K562 (cell line): ENCODE measurements at regions not wholly inside any gene's neighbourhood (a gene's known extent, or its start where the extent isn't known, plus 50 kb on each side); places are given as distances from the start of the nearest gene placed in this dataset.

ENCODE experiments used
- ATAC-seq: fragments of 200-7000 bp; cut with Tn5 transposase; 3 replicates; pipeline ENCODE4 v1.9.1; 2020; ENCODE audit warnings: moderate library complexity
- BruUV-seq: library from RNA; stranded (reverse); fragments of 400-500 nt; replicated peaks from 2 replicates; lab custom pipeline; 2021; lab: Mats Ljungman, UMichigan
- CTCF ChIA-PET: fragments of 300-600 bp; formaldehyde crosslinking; extraction: SDS; loops from one replicate; lab custom pipeline; 2021; ENCODE audit warnings: low intra/inter-chr PET ratio; lab: Yijun Ruan, JAX
- POLR2A ChIA-PET: fragments of 300-600, 350-650 bp; sonication (Branson Sonifier 250); formaldehyde crosslinking; extraction: SDS; loops from one replicate; lab custom pipeline; 2021; ENCODE audit warnings: antibody characterized with exemption, inconsistent platforms; lab: Yijun Ruan, JAX
- DNase-seq, 4 experiments: peaks; one replicate each; pipeline versions ENCODE4 v3.0.0 to v3.0.0-alpha.2; 2011 to 2018; ENCODE audit warnings: low spot score in 3 of 4, mixed read lengths in 3 of 4; ENCODE audit errors: extremely low read depth in 1 of 4
- FAIRE-seq: peaks from 2 replicates; lab custom pipeline; 2011; peaks lifted over from hg19 to GRCh38; lab: Jason Lieb, UNC
- H2AFZ ChIP-seq: 2 replicates; pipeline ENCODE4 v1.6.0; 2011; ENCODE audit warnings: low read depth, low read length, control low read depth, inconsistent platforms
- H3K27ac ChIP-seq: fragments of 200-600 bp; 3 replicates; pipeline ENCODE4 v1.8.0; 2011; ENCODE audit warnings: low read depth, mild to moderate bottlenecking, control low read depth, inconsistent platforms, low read length, moderate library complexity, mixed read lengths; ENCODE audit errors: extremely low read depth
- H3K27me3 ChIP-seq, 2 experiments: fragments of 300-600 bp in 1 of 2; 2 replicates in 1 of 2; 3 replicates in 1 of 2; pipeline versions ENCODE4 v1.6.0 to v1.8.0; 2011; ENCODE audit warnings: inconsistent platforms in 2 of 2, low read length in 2 of 2, mild to moderate bottlenecking in 1 of 2, mixed read lengths in 1 of 2, moderate library complexity in 1 of 2; ENCODE audit not compliant: control insufficient read depth in 2 of 2, insufficient read depth in 2 of 2
- H3K36me3 ChIP-seq: fragments of 300-600 bp; 3 replicates; pipeline ENCODE4 v1.8.0; 2011; ENCODE audit warnings: mild to moderate bottlenecking, low read length, inconsistent platforms; ENCODE audit not compliant: control insufficient read depth, insufficient read depth
- H3K4me1 ChIP-seq, 2 experiments: fragments of 200-600 bp in 1 of 2; replicated peaks in 1 of 2; 2 replicates in 1 of 2; 3 replicates in 1 of 2; pipeline versions ENCODE4 v1.5.1 to v1.8.0; 2011; ENCODE audit warnings: inconsistent platforms in 2 of 2, low read length in 2 of 2, mild to moderate bottlenecking in 1 of 2, mixed read lengths in 1 of 2, moderate library complexity in 1 of 2; ENCODE audit not compliant: control insufficient read depth in 2 of 2, insufficient read depth in 2 of 2
- H3K4me2 ChIP-seq: 2 replicates; pipeline ENCODE4 v1.6.1; 2011; ENCODE audit warnings: low read length, control low read depth, inconsistent platforms, mixed read lengths; ENCODE audit not compliant: insufficient read depth
- H3K4me3 ChIP-seq: fragments of 200-600 bp; sonication (generic), shearing (Covaris generic); 2 replicates; pipeline ENCODE4 v1.5.1; 2016; ENCODE audit warnings: control low read depth, inconsistent platforms
- H3K79me2 ChIP-seq: fragments of 200-600 bp; 3 replicates; pipeline ENCODE4 v1.8.0; 2011; ENCODE audit warnings: low read length, inconsistent platforms; ENCODE audit not compliant: control insufficient read depth, insufficient read depth
- H3K9ac ChIP-seq, 2 experiments: 2 replicates each; pipeline versions ENCODE4 v1.6.0 to v1.6.1; 2011; ENCODE audit warnings: low read depth in 2 of 2, low read length in 2 of 2, control low read depth in 1 of 2, inconsistent platforms in 1 of 2, mild to moderate bottlenecking in 1 of 2, mixed read lengths in 1 of 2; ENCODE audit not compliant: insufficient read depth in 1 of 2
- H3K9me1 ChIP-seq: one replicate; pipeline ENCODE4 v1.6.0; 2011; ENCODE audit warnings: inconsistent platforms, mild to moderate bottlenecking, low read length, moderate library complexity; ENCODE audit not compliant: control insufficient read depth, insufficient read depth
- H3K9me3 ChIP-seq: replicated peaks from 2 replicates; pipeline ENCODE4 v1.5.1; 2011; ENCODE audit warnings: low read depth, low read length, inconsistent platforms; ENCODE audit not compliant: control insufficient read depth, insufficient read depth
- H4K20me1 ChIP-seq: replicated peaks from 2 replicates; pipeline ENCODE4 v1.6.1; 2011; ENCODE audit warnings: low read length, inconsistent platforms, mixed read lengths; ENCODE audit not compliant: control insufficient read depth, insufficient read depth
- C11orf30 ChIP-seq: fragments of 450-650 bp; IDR thresholded peaks from 2 replicates; pipeline ENCODE4 v1.6.1; 2016; ENCODE audit warnings: low read depth, mild to moderate bottlenecking
- CEBPB ChIP-seq: fragments of 450-650 bp; IDR thresholded peaks from 2 replicates; pipeline ENCODE4 v1.6.1; 2016; ENCODE audit warnings: missing genetic modification characterization, missing compliant biosample characterization
- CEBPG ChIP-seq, 3 experiments: fragments of 200-800 bp in 1 of 3; sonication (Bioruptor generic) in 1 of 3; sonication (generic) in 1 of 3; formaldehyde crosslinking in 1 of 3; IDR thresholded peaks in 2 of 3; conservative IDR thresholded peaks in 1 of 3; 2 replicates each; pipeline versions ENCODE4 v1.6.1 to v1.8.0; 2016 to 2022; ENCODE audit warnings: missing compliant biosample characterization in 2 of 3, missing genetic modification characterization in 2 of 3, mild to moderate bottlenecking in 1 of 3, missing genetic modification reagents in 1 of 3
- GTF2B ChIP-seq: IDR thresholded peaks from 2 replicates; pipeline ENCODE4 v1.6.1; 2011; ENCODE audit not compliant: insufficient read length; ENCODE audit errors: extremely low read depth
- SRSF1 ChIP-seq: fragments of 200-400 bp; formaldehyde crosslinking; IDR thresholded peaks from 2 replicates; pipeline ENCODE4 v1.6.1; 2017; ENCODE audit warnings: mild to moderate bottlenecking, low read depth, low read length, moderate library complexity
- ZNF77 ChIP-seq: fragments of 250-450 bp; sonication (Bioruptor Pico); IDR thresholded peaks from 2 replicates; pipeline ENCODE4 v1.5.0; 2020
- in situ Hi-C: fragments of 300-500 bp; cut with MboI; formaldehyde crosslinking; loops from 4 replicates; pipeline ENCODE4 v1.15.0; 2018; ENCODE audit warnings: inconsistent platforms, mixed read lengths
- intact Hi-C: fragments of 100-400 bp; cut with micrococcal nuclease; formaldehyde crosslinking; loops from 2 replicates; pipeline ENCODE4 v1.14.2; 2022

GRCh38 chr10:55242544-55242943, 441.5 kb upstream of the PCDH15 start (continued):
- TF ChIP-seq GTF2B, result no peak
- TF ChIP-seq C11orf30, result no peak

- no peaks in the 10 kb centered on the region for H4K20me1 ChIP-seq
- H2AFZ ChIP-seq, result no peak overlapping the region
- no TSS peak for BruUV-seq
- no peak overlapping the region for H3K4me3 ChIP-seq
- H3K9me3 ChIP-seq, result no peaks in the 10 kb centered on the region
- no peak overlapping the region for H3K9ac ChIP-seq
- POLR2A ChIA-PET, result no interaction called here
- intact Hi-C loops, result no loop called here
- no peaks in the 10 kb centered on the region for H3K79me2 ChIP-seq
- no peaks in the 10 kb centered on the region for H3K36me3 ChIP-seq
- no peaks in the 10 kb centered on the region for H3K27me3 ChIP-seq
- in situ Hi-C loops, result no loop called here
- no peak overlapping the region for H3K4me2 ChIP-seq
- H3K9me1 ChIP-seq, result no peaks in the 10 kb centered on the region
- no peak overlapping the region for H3K27ac ChIP-seq
- ATAC-seq, result no peak
- DNase-seq, result no peak
- H3K4me1 ChIP-seq, result no peaks in the 10 kb centered on the region
- FAIRE-seq, result no peak
- no peak for TF ChIP-seq ZNF77 (CRISPR knock-in tag)
- TF ChIP-seq SRSF1, result no peak
- TF ChIP-seq CEBPG (CRISPR knock-in tag; IDR thresholded peaks at IDR 0.05), result no peak
- peak in 1 of 2 experiments; percentile 67; a peak in 2 of 4 replicates for TF ChIP-seq CEBPG (tag; conservative IDR thresholded peaks at IDR 0.05 in 1 of 2, IDR thresholded peaks at IDR 0.05 in 1 of 2)
- TF ChIP-seq CEBPB (tag), result peak; percentile 41; the same call in 1 of the 2 replicates
- TF ChIP-seq, all 486 proteins: peak for 2
- CTCF ChIA-PET, result no interaction called here
Observed at GRCh38 chr10:55237462-55237861, 436.4 kb upstream of the PCDH15 start.
